Fibroblast of lung (primary cell): ENCODE measurements at regions not wholly inside any gene's neighbourhood (a gene's known extent, or its start where the extent isn't known, plus 50 kb on each side); places are given as distances from the start of the nearest gene placed in this dataset.
A peak's percentile ranks its signal among the peaks of the same experiment; 100 is the strongest.

Experiments used
- DNase-seq, 2 donors: peaks; one replicate each; pipeline versions ENCODE4 v3.0.0 to v3.0.0-alpha.2; 2010; ENCODE audit warnings: low read depth in 2 of 2
- H2AFZ ChIP-seq: 2 replicates; pipeline ENCODE4 v1.5.1; 2012; ENCODE audit warnings: low read length, control low read depth, inconsistent platforms
- H3K27ac ChIP-seq: 2 replicates; pipeline ENCODE4 v1.5.1; 2011; ENCODE audit warnings: low read length, control low read depth; ENCODE audit not compliant: insufficient read depth
- H3K27me3 ChIP-seq: 2 replicates; pipeline ENCODE4 v1.5.1; 2011; ENCODE audit warnings: mild to moderate bottlenecking, low read length; ENCODE audit not compliant: control insufficient read depth, insufficient read depth
- H3K36me3 ChIP-seq: 2 replicates; pipeline ENCODE4 v1.5.1; 2011; ENCODE audit warnings: low read length; ENCODE audit not compliant: control insufficient read depth, insufficient read depth
- H3K4me1 ChIP-seq: 2 replicates; pipeline ENCODE4 v1.5.1; 2011; ENCODE audit warnings: low read length; ENCODE audit not compliant: control insufficient read depth, insufficient read depth; ENCODE audit errors: extremely low read depth
- H3K4me2 ChIP-seq: 2 replicates; pipeline ENCODE4 v1.5.1; 2011; ENCODE audit warnings: low read length, control low read depth; ENCODE audit not compliant: insufficient read depth; ENCODE audit errors: extremely low read depth
- H3K4me3 ChIP-seq, 4 experiments: fragments of 200-600 bp in 1 of 4; sonication (generic) in 1 of 4; replicated peaks in 1 of 4; 2 replicates each; pipeline ENCODE4 v1.5.1; 2011 to 2016; ENCODE audit warnings: low read length in 4 of 4, low read depth in 3 of 4, mild to moderate bottlenecking in 3 of 4, control low read depth in 2 of 4, inconsistent platforms in 1 of 4, mixed read lengths in 1 of 4; ENCODE audit not compliant: insufficient read depth in 1 of 4; ENCODE audit errors: control extremely low read depth in 1 of 4
- H3K79me2 ChIP-seq: 2 replicates; pipeline ENCODE4 v1.5.1; 2012; ENCODE audit warnings: mild to moderate bottlenecking, low read length, inconsistent platforms; ENCODE audit not compliant: control insufficient read depth, insufficient read depth
- H3K9ac ChIP-seq: 2 replicates; pipeline ENCODE4 v1.5.1; 2011; ENCODE audit warnings: mild to moderate bottlenecking, low read length, control low read depth; ENCODE audit not compliant: insufficient read depth
- H3K9me3 ChIP-seq: 2 replicates; pipeline ENCODE4 v1.5.1; 2012; ENCODE audit warnings: low read depth, low read length; ENCODE audit not compliant: control insufficient read depth, insufficient read depth
- H4K20me1 ChIP-seq: 2 replicates; pipeline ENCODE4 v1.5.1; 2011; ENCODE audit warnings: low read length; ENCODE audit not compliant: control insufficient read depth, insufficient read depth; ENCODE audit errors: extremely low read depth
- CTCF ChIP-seq, 2 donors: IDR thresholded peaks in 1 of 2; conservative IDR thresholded peaks in 1 of 2; 1 replicate in 1 of 2; 2 replicates in 1 of 2; pipeline ENCODE4 v1.5.1; 2011 to 2012; ENCODE audit warnings: low read length in 2 of 2, control low read depth in 1 of 2, inconsistent platforms in 1 of 2, low read depth in 1 of 2, mild to moderate bottlenecking in 1 of 2
- EZH2 ChIP-seq: IDR thresholded peaks from 2 replicates; pipeline ENCODE4 v1.5.1; 2012; ENCODE audit warnings: low read length, control low read depth, mild to moderate bottlenecking; ENCODE audit errors: missing control alignments

- DNase-seq, result peak; percentile 14 to 71
- H3K27ac ChIP-seq, result no peak overlapping the region
- H3K4me3 ChIP-seq, result no peak overlapping the region
- H3K9me3 ChIP-seq, result no peaks in the 10 kb centered on the region
- no peak overlapping the region for H2AFZ ChIP-seq
- TF ChIP-seq EZH2 (no peak), CTCF (conservative IDR thresholded peaks at IDR 0.05 in 1 of 2, IDR thresholded peaks at IDR 0.05 in 1 of 2; ENCODE audit: low read depth in 1 of 2, low read length in 2 of 2) (no peak)
- no peaks in the 10 kb centered on the region for H4K20me1 ChIP-seq
- no peaks in the 10 kb centered on the region for H3K4me1 ChIP-seq
- H3K79me2 ChIP-seq, result no peaks in the 10 kb centered on the region
- H3K4me2 ChIP-seq, result no peak overlapping the region
- no peaks in the 10 kb centered on the region for H3K27me3 ChIP-seq
- H3K36me3 ChIP-seq, result no peaks in the 10 kb centered on the region
- no peak overlapping the region for H3K9ac ChIP-seq
Observed at GRCh38 chr4:138616775-138617174, 374.6 kb upstream of the SLC7A11 start.

DNA sequence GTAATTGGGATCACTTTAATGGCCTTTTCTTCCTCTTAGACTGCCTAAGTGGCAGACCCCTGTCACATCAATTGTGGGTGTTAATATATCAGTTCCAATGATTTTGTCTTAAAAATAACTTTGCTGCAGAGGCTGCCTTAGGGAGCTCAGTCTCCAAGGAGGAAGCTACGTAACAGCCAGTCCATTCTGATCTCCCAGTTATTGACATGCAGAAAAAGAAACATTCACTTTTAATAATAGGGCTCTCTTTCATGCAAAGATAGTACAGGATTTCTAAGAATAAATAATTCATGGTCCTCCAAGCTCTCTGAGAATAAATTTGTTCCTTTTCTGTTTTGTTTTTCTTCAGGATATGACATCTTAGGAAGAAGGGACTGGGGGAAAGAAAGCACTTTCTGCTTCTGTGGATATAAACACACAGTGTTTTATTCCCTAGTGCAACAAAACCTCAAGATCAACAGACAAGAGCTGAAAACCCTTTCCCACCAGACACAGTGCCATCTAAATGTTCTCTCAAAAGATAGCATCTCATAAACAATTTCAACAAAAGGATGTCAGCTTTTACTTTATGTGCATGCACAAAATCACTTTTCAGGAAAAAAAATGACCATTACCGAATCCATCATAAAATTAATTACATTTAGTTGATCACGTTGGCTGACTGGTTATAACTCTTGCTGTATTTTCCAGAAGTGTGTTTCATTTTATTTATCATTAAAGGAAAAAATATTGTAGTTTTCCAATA lies 372.4 kb upstream of the SLC7A11 start:
- no peaks in the 10 kb centered on the region for H3K36me3 ChIP-seq
- no peaks in the 10 kb centered on the region for H3K79me2 ChIP-seq
- TF ChIP-seq CTCF (conservative IDR thresholded peaks at IDR 0.05 in 1 of 2, IDR thresholded peaks at IDR 0.05 in 1 of 2; ENCODE audit: low read depth in 1 of 2, low read length in 2 of 2), result no peak
- TF ChIP-seq EZH2, result no peak
- H3K4me3 ChIP-seq, result no peak overlapping the region
- H3K9ac ChIP-seq, result no peak overlapping the region
- H3K27me3 ChIP-seq, result no peaks in the 10 kb centered on the region
- H3K9me3 ChIP-seq, result no peaks in the 10 kb centered on the region
- H3K4me1 ChIP-seq, result no peaks in the 10 kb centered on the region
- no peak overlapping the region for H3K27ac ChIP-seq
- no peaks in the 10 kb centered on the region for H4K20me1 ChIP-seq
- no peak overlapping the region for H3K4me2 ChIP-seq
- no peak overlapping the region for H2AFZ ChIP-seq
- DNase-seq, result no peak

GRCh38 chr4:138612428-138612827 lies 370.3 kb upstream of the SLC7A11 start:
- no peak for DNase-seq
- Histone ChIP-seq H3K9ac (no peak overlapping the region), H3K27ac (no peak overlapping the region), H3K4me2 (no peak overlapping the region), H3K79me2 (no peaks in the 10 kb centered on the region), H3K4me3 (no peak overlapping the region), H3K36me3 (no peaks in the 10 kb centered on the region), H3K4me1 (no peaks in the 10 kb centered on the region), H3K9me3 (no peaks in the 10 kb centered on the region), H4K20me1 (no peaks in the 10 kb centered on the region), H3K27me3 (no peaks in the 10 kb centered on the region), H2AFZ (no peak overlapping the region)
- TF ChIP-seq CTCF (conservative IDR thresholded peaks at IDR 0.05 in 1 of 2, IDR thresholded peaks at IDR 0.05 in 1 of 2; ENCODE audit: low read depth in 1 of 2, low read length in 2 of 2) (no peak), EZH2 (no peak)
